Mesendoderm (in vitro differentiated cells): ENCODE measurements at regions not wholly inside any gene's neighbourhood (a gene's known extent, or its start where the extent isn't known, plus 50 kb on each side); places are given as distances from the start of the nearest gene placed in this dataset.

Experiments used
- DNase-seq: peaks from one replicate; pipeline ENCODE4 v3.0.0; 2013
- H2AK5ac ChIP-seq: 2 replicates; pipeline ENCODE4 v1.6.1; 2013; ENCODE audit warnings: low read length, inconsistent platforms
- H2BK120ac ChIP-seq: 2 replicates; pipeline ENCODE4 v1.6.1; 2013; ENCODE audit warnings: low read depth, mild to moderate bottlenecking, low read length, moderate library complexity, mixed read lengths
- H2BK15ac ChIP-seq: replicated peaks from 2 replicates; pipeline ENCODE4 v1.6.1; 2013; ENCODE audit warnings: low read depth, mild to moderate bottlenecking, moderate library complexity
- H2BK5ac ChIP-seq: 2 replicates; pipeline ENCODE4 v1.6.1; 2013; ENCODE audit warnings: low read length, inconsistent platforms
- H3K18ac ChIP-seq: 2 replicates; pipeline ENCODE4 v1.6.1; 2013; ENCODE audit warnings: mild to moderate bottlenecking, low read length, mixed read lengths
- H3K23ac ChIP-seq: one replicate; pipeline ENCODE4 v1.6.1; 2013; ENCODE audit warnings: low read length
- H3K27ac ChIP-seq: 2 replicates; pipeline ENCODE4 v1.5.1; 2013; ENCODE audit warnings: low read depth, mild to moderate bottlenecking, inconsistent platforms, low read length, moderate library complexity
- H3K27me3 ChIP-seq: 2 replicates; pipeline ENCODE4 v1.6.1; 2013; ENCODE audit warnings: low read length, control low read depth, mild to moderate bottlenecking, inconsistent platforms; ENCODE audit not compliant: insufficient read depth, poor library complexity
- H3K36me3 ChIP-seq: 2 replicates; pipeline ENCODE4 v1.6.1; 2013; ENCODE audit warnings: low read length, inconsistent platforms; ENCODE audit not compliant: control insufficient read depth, insufficient read depth
- H3K4ac ChIP-seq: one replicate; pipeline ENCODE4 v1.6.1; 2013; ENCODE audit warnings: low read depth, mild to moderate bottlenecking, low read length, moderate library complexity
- H3K4me1 ChIP-seq: 2 replicates; pipeline ENCODE4 v1.6.1; 2013; ENCODE audit warnings: low read depth, low read length, inconsistent platforms; ENCODE audit not compliant: control insufficient read depth
- H3K4me2 ChIP-seq: 2 replicates; pipeline ENCODE4 v1.6.1; 2013; ENCODE audit warnings: low read length
- H3K4me3 ChIP-seq: 2 replicates; pipeline ENCODE4 v1.5.1; 2013; ENCODE audit warnings: mild to moderate bottlenecking, low read length
- H3K56ac ChIP-seq: one replicate; pipeline ENCODE4 v1.6.1; 2013; ENCODE audit warnings: low read length
- H3K79me1 ChIP-seq: 2 replicates; pipeline ENCODE4 v1.6.1; 2013; ENCODE audit warnings: low read length, inconsistent platforms
- H3K79me2 ChIP-seq: 2 replicates; pipeline ENCODE4 v1.6.1; 2013; ENCODE audit warnings: mild to moderate bottlenecking, low read length; ENCODE audit not compliant: control insufficient read depth, insufficient read depth
- H3K9ac ChIP-seq: 2 replicates; pipeline ENCODE4 v1.6.1; 2013; ENCODE audit warnings: low read length, inconsistent platforms
- H4K5ac ChIP-seq: one replicate; pipeline ENCODE4 v1.6.1; 2013; ENCODE audit warnings: low read length
- H4K8ac ChIP-seq: one replicate; pipeline ENCODE4 v1.6.1; 2013; ENCODE audit warnings: low read depth, mild to moderate bottlenecking, control low read depth, low read length, moderate library complexity
- WGBS: extraction: QIAGEN DNeasy Blood & Tissue Kit; methylation state at CpG from one replicate; pipeline ENCODE4 v1.1.7; 2013; ENCODE audit warnings: low lambda C conversion rate, missing lambda C conversion rate; ENCODE audit not compliant: insufficient coverage; ENCODE audit errors: extremely low coverage; 5-methylcytosine and 5-hydroxymethylcytosine counted together

GRCh38 chr12:127118251-127118650, 1148.7 kb upstream of the TMEM132C start:
- H3K56ac ChIP-seq: no peak overlapping the region
- no peak overlapping the region for H4K8ac ChIP-seq
- no peak overlapping the region for H3K4me2 ChIP-seq
- H3K18ac ChIP-seq: no peak overlapping the region
- no peak overlapping the region for H2BK5ac ChIP-seq
- no peak for DNase-seq
- no peak overlapping the region for H2BK15ac ChIP-seq
- whole genome bisulfite sequencing: no CpG with 5 or more reads among the region's 3 CpGs
- H3K4ac ChIP-seq: no peak overlapping the region
- H3K27ac ChIP-seq: no peak overlapping the region
- H3K23ac ChIP-seq: no peak overlapping the region
- no peaks in the 10 kb centered on the region for H3K79me1 ChIP-seq
- H3K4me3 ChIP-seq: no peak overlapping the region
- no peaks in the 10 kb centered on the region for H3K27me3 ChIP-seq
- H2BK120ac ChIP-seq: no peak overlapping the region
- no peak overlapping the region for H3K9ac ChIP-seq
- H3K4me1 ChIP-seq: no peaks in the 10 kb centered on the region
- no peak overlapping the region for H4K5ac ChIP-seq
- no peaks in the 10 kb centered on the region for H3K79me2 ChIP-seq
- H3K36me3 ChIP-seq: no peaks in the 10 kb centered on the region
- no peak overlapping the region for H2AK5ac ChIP-seq

GRCh38 chr12:127119600-127120140, 1147.3 kb upstream of the TMEM132C start:
- H3K9ac ChIP-seq: no peak overlapping the region
- H3K27ac ChIP-seq: no peak overlapping the region
- H2BK120ac ChIP-seq: no peak overlapping the region
- H3K79me1 ChIP-seq: no peaks in the 10 kb centered on the region
- no peak overlapping the region for H3K4ac ChIP-seq
- no peaks in the 10 kb centered on the region for H3K79me2 ChIP-seq
- H3K23ac ChIP-seq: no peak overlapping the region
- no peak overlapping the region for H2BK15ac ChIP-seq
- H4K5ac ChIP-seq: no peak overlapping the region
- no peak overlapping the region for H3K4me3 ChIP-seq
- DNase-seq: no peak
- H3K56ac ChIP-seq: no peak overlapping the region
- no peak overlapping the region for H2AK5ac ChIP-seq
- H4K8ac ChIP-seq: no peak overlapping the region
- H3K36me3 ChIP-seq: no peaks in the 10 kb centered on the region
- no peaks in the 10 kb centered on the region for H3K4me1 ChIP-seq
- H3K18ac ChIP-seq: no peak overlapping the region
- no peak overlapping the region for H2BK5ac ChIP-seq
- no CpG with 5 or more reads among the region's 2 CpGs for WGBS
- H3K4me2 ChIP-seq: no peak overlapping the region
- no peaks in the 10 kb centered on the region for H3K27me3 ChIP-seq

- Histone ChIP-seq H2AK5ac (no peak overlapping the region), H3K23ac (no peak overlapping the region), H3K4me3 (no peak overlapping the region), H3K79me1 (no peaks in the 10 kb centered on the region), H3K18ac (no peak overlapping the region), H3K36me3 (no peaks in the 10 kb centered on the region), H3K4ac (no peak overlapping the region), H3K9ac (no peak overlapping the region), H4K5ac (no peak overlapping the region), H3K4me2 (no peak overlapping the region), H4K8ac (no peak overlapping the region), H2BK5ac (no peak overlapping the region), H2BK15ac (no peak overlapping the region), H3K79me2 (no peaks in the 10 kb centered on the region), H3K4me1 (no peaks in the 10 kb centered on the region), H3K56ac (no peak overlapping the region), H2BK120ac (no peak overlapping the region), H3K27ac (no peak overlapping the region), H3K27me3 (no peaks in the 10 kb centered on the region)
- no peak for DNase-seq
- WGBS: no CpG with 5 or more reads among the region's 3 CpGs
Observed at GRCh38 chr12:127120851-127121250, 1146.1 kb upstream of the TMEM132C start.

- Histone ChIP-seq H3K4ac (no peak overlapping the region), H3K4me3 (no peak overlapping the region)
- DNase-seq: no peak
Observed at GRCh38 chr12:127121494-127122084, 1145.4 kb upstream of the TMEM132C start.

GRCh38 chr12:127125607-127126259, 1141.2 kb upstream of the TMEM132C start:
- no peak overlapping the region for H3K27ac ChIP-seq

More at GRCh38 chr12:127121494-127122084, 1145.4 kb upstream of the TMEM132C start:
- Histone ChIP-seq H3K4me2 (no peak overlapping the region), H3K4me1 (no peaks in the 10 kb centered on the region), H3K56ac (no peak overlapping the region), H4K8ac (no peak overlapping the region), H2BK120ac (no peak overlapping the region), H3K36me3 (no peaks in the 10 kb centered on the region), H3K23ac (no peak overlapping the region), H2AK5ac (no peak overlapping the region), H3K9ac (no peak overlapping the region), H4K5ac (no peak overlapping the region), H3K27me3 (no peaks in the 10 kb centered on the region), H3K18ac (no peak overlapping the region), H3K79me1 (no peaks in the 10 kb centered on the region), H3K79me2 (no peaks in the 10 kb centered on the region), H3K27ac (no peak overlapping the region), H2BK5ac (no peak overlapping the region), H2BK15ac (no peak overlapping the region)
- WGBS: no CpG with 5 or more reads among the region's 4 CpGs

More at GRCh38 chr12:127125607-127126259, 1141.2 kb upstream of the TMEM132C start:
- no peak overlapping the region for H2BK15ac ChIP-seq
- no peak overlapping the region for H4K8ac ChIP-seq
- no peak overlapping the region for H3K23ac ChIP-seq
- no CpG with 5 or more reads among the region's 3 CpGs for WGBS
- H3K4me2 ChIP-seq: no peak overlapping the region
- H4K5ac ChIP-seq: no peak overlapping the region
- H3K4me1 ChIP-seq: no peaks in the 10 kb centered on the region
- no peak overlapping the region for H3K56ac ChIP-seq
- no peaks in the 10 kb centered on the region for H3K79me2 ChIP-seq
- H3K27me3 ChIP-seq: no peaks in the 10 kb centered on the region
- H3K36me3 ChIP-seq: no peaks in the 10 kb centered on the region
- H3K9ac ChIP-seq: no peak overlapping the region
- no peak overlapping the region for H2BK120ac ChIP-seq
- no peaks in the 10 kb centered on the region for H3K79me1 ChIP-seq
- H2BK5ac ChIP-seq: no peak overlapping the region
- H3K4ac ChIP-seq: no peak overlapping the region
- H3K4me3 ChIP-seq: no peak overlapping the region
- no peak overlapping the region for H3K18ac ChIP-seq
- H2AK5ac ChIP-seq: no peak overlapping the region
- DNase-seq: peak; percentile 46
